Right renal cortex interstitium (tissue), 3 donors: ENCODE measurements at regions not wholly inside any gene's neighbourhood (a gene's known extent, or its start where the extent isn't known, plus 50 kb on each side); places are given as distances from the start of the nearest gene placed in this dataset.

ENCODE experiments used
- DNase-seq, 3 donors: peaks; one replicate each; pipeline ENCODE4 v3.0.0-alpha.2; 2013; ENCODE audit warnings: low read depth in 3 of 3, low spot score in 2 of 3

DNA sequence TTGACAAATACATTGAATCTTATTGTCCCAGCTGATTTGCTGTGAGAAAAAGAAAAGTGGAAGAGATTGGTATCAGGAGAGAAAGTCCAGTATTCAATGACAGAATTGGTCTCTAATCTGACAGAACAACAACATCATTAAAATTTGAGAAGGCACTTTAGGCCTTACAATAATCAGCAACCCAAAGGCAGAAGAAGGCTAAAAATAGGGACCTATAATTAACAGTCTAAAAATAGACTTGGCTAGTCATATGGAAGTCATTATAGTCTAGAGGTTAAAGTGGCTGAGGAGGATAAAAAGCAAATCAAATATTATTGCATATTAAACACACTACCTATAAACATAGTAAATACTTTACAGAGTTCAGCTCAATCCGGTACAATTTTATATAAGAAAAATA, 393.6 kb upstream of the JAG1 start:
- DNase-seq: no peak

DNA sequence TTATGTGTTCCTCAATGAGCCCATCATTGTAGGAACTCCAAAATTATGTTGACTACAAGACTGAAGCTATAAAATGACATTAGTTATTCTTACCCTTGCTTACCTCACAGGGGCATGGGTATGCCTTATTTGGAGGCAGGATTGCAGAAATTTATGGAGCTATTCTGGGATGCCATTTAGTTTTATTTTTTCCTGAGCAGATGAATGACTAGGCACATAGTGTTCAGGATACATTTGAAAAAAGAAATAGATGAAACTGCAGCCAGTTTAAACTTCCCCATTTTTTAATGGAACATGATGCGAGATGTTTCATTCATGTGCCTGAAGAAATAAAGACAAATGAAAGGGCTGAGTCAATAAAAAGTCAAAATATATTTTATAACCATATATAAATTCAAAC, 399.2 kb upstream of the JAG1 start:
- DNase-seq: no peak

DNA sequence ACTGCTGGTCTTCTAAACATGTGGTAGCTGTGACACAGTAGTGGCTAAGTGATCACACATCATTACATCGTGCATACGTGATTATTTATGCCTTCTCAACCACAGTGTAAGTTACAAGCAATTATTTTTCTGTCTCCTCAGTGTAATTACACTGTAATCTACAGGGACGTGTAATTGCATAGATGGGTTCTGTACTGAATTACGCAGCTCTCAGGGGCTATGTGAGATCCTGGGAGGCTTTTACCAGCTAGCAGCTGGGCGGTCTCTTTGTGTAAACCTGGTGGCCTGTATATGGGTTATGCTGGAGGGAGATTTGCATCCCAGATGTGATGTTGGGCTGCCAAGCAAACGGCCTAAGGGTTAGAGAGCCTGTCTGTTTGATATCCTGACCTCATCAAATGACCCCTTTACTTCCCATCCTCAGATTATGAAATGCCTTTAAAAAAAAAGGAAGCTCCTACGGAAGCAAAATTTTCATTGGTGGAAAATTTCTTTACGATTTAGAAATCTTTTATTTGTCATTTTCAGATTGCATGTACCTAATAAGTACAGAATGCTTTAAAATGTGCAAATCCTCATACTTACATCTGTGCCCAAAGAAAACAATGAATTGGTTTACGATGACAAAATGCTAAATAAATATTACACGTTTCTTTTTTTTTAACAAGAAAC, 402.8 kb upstream of the JAG1 start:
- DNase-seq: no peak

DNA sequence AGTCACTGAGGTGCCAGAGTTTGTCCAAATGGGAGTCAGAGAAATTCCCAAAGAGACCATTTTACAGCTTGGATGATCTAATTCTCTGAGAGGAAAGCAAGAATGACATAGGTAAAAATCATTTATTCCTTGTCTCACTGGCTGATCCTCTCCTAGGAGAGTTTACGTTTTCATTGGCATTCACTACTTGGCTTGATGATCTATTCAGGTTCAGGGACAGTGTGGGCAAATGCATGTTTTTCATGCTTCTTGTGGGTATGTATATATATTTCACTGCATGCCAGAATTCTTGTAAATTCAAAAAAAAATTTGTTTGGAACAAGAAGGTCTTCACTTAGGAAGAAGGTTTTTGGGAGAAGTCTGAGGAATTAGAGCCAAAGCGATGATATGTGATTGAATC, 403.4 kb upstream of the JAG1 start:
- DNase-seq: no peak

DNA sequence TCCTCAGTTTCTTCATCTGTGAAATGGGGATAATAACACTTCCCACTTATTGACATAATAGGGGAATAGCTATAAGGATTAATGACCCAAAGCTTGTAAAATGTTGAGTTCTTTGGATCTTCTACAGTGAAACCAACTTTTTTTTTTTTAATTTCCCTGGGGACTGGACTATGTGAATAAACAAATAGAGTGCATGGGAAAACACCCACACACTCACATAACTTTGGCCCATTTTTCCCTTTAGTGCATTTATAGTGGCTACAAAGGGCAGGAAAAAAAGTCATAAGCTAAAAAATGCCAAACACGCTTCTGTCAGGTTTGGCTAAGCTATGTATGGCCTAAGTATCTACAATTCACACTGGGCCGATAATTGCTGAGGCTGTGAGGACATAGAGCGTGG, 406.2 kb upstream of the JAG1 start:
- no peak for DNase-seq

DNA sequence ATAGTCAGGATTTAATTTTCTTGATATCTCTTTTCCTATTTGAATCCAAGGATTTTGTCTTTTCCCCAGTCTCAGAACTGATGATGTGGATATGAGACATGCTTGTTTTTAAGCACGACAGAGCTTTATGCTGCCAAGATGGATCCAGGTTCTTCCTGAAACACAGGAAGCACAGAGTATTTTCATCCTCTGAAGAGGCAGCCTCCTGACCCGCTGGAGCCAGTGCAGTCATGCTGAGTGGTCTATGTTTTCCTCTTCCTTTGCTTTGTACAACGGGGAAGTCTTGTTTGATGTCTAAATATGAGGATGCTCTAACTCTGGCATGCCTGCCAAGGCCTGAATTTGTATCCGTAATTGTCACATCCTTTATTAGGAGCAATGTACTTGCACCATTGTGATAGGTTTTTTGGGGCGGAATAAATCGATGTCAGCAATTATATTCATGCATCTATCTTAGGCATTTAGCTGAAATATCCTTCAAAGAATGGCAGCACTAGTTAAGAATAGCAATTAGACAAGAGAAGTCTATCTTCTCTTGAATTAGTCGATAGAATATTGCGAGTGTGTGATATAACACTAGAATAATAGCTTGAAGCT, 407.1 kb upstream of the JAG1 start:
- no peak for DNase-seq

DNA sequence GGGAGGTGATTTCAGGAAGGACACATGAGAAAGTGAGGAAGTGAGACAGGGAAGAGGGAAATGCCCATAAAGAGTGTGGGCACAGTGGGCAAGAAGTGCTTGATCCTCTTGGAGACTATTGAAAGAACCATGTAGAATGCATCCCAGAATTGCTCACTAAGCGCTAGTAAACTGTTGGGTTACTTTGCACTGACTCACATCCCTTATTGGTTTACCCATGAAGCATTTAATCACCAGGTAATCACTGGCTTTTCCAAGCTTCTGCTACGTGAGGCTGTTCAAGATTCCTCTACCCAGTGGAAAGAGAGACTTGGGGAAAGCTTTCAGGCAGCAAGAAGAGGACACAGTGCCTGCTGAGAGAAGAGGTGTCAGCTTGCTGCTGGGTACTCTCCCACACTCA, 410.0 kb upstream of the JAG1 start:
- no peak for DNase-seq

DNA sequence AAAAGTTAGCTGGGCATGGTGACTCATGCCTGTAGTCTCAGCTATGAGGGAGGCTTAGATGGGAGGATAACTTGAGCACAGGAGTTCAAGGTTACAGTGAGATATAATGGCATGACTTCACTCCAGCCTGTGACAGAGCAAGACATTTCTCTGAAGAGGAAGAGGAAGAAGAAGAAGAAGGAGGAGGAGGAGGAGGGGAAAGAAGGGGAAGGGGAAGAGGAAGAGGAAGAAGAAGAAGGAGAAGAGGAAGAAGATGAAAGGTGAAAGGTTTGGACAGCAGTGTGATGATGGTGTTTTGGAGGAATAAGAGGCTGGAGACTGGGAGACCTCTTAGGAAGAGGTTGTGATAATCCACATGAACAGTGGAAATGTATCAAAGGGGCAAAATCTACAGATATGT, 410.7 kb upstream of the JAG1 start:
- no peak for DNase-seq

DNA sequence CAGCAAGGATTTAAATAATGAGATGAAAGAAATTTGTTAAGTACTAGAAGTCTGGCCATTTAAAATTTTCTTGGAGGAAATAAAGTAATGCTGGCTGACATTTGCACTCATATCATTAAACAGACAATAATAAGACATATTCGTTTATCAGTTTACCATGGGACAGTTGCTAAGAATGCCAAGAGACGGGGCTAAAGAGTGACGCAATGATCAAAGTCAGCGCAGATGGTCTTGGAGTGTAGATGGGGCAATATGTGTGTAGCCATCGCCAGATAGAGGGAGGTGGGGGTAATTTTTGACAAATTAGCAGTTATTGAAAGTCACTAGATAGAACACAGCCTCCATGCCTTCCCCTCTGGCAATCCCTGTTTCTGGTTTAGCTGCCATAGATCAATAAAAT, 413.2 kb upstream of the JAG1 start:
- no peak for DNase-seq

DNA sequence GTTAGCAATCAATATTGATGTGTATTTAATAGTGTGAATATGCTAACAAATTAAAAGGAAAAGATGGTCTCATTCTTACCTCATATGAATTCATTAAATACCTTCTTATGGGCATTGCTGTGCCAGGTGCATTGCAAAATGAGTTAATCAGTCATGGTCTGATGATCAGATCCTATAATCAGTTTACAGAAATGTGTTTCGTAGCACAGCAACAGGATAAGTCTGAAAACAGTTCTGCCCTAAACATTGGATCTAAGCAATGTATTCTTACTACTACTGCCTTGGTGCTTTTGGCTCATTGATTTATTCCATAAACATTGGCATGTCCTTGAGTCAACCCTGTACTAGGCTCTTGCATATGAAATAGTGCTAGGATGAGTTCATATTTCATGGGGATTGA, 417.0 kb upstream of the JAG1 start:
- no peak for DNase-seq

DNA sequence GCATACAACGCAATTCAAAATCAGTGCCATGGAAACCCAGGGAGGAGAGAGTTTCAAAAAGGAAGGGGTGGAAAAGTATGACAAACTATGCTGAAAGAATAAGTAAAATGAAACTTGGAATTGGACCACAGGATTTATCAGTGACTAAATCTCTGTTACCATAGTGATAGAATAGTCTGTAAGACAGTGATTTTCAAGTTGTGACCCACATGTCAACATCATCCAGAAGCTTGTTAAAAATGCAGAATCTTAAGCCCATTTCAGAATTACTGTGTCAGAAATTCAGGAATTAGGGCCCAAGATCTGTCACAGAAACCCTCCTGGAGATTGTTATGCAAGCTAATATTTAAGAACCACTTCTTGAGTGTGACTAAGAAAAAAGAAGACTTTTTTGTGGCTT, 417.7 kb upstream of the JAG1 start:
- no peak for DNase-seq

DNA sequence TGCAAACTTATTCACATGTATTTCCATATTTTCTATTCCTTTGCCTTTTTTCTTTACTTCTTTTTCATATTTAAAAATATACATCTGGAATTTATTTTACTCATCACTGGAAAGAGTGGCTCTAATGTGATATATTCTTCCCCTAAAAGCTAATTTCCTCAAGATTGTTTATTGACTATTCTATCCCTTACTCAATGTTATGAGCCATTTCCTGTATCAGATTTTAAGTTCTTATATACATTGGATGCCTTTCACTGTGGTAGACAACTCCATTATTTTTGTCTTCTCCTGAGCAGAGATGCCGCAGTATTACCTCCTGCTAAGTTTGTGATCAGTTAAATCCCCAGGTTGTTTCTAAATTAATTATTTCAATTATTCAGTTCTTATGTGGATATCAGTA, 418.4 kb upstream of the JAG1 start:
- DNase-seq: no peak

DNA sequence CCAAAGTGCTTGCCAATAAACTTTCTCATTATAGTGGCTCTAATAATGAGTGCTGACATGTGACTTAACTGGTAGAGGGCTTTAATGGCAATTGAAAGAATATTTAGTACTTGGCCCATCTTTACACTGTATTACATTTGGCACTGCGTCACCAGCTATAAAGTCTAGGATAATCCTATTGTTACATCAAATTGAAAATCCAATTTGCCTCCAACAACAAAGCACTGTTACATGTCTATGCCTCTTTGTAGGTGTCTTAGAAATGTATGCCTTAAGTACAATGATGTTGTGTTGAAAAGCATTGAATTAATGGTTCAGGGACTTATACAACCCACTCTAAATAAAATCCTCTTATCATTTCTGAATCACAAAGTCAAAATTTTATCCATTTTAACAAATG, 420.4 kb upstream of the JAG1 start:
- DNase-seq: no peak

DNA sequence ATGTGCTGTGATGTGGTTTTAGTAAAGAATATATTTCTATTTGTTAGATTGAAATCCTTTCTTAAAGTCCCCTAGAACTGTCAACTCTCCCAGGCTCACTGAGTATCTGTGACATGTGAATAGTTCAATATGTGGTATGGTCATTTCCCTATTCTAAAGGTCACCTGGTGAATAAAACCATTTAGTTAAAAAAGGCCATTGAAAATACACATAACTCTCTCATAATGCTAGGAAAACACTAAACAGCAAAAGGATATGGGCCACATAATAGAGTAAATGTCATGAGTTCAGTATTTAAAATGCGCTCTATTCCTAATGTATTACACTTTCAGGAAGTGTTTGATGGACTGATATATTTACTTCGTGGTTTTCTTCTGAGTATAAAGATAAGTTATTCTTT, 420.9 kb upstream of the JAG1 start:
- no peak for DNase-seq

DNA sequence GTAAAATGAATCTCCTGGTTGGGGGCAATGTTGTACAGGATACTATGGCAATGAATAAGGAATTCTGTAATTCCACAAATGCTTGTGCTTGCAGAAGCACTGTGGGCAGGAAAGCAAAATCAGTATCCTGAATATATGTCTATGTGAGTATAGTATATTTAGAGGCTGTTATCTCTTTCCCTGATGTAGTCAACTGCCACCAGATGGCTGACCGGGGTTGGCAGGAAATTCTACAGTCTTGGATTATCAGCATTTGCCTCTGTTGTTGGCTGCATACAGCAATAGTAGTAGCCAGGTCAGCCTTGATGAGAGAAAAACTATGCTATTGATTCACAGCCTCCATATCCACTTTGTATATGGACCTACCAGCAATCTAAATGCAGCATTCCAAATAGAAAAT, 425.1 kb upstream of the JAG1 start:
- DNase-seq: no peak

DNA sequence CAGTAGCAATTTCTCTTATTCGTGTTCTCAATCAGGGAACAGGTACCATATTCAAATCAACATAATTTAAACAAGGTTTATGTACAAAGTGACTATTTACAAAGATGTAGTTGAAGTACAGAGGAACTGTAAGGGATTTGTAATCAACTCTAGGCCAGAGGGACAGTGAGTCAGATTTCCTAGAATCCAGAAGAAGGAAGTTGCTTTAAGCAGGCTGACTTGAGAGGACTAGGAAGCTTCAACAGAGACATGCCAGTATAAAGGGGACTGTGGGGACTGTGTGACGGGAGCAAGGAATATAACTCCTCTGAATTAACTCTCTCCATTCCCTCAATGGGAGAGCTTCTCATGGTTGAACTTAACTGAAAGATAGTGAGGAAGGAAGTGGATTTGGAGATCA, 427.4 kb upstream of the JAG1 start:
- no peak for DNase-seq

DNA sequence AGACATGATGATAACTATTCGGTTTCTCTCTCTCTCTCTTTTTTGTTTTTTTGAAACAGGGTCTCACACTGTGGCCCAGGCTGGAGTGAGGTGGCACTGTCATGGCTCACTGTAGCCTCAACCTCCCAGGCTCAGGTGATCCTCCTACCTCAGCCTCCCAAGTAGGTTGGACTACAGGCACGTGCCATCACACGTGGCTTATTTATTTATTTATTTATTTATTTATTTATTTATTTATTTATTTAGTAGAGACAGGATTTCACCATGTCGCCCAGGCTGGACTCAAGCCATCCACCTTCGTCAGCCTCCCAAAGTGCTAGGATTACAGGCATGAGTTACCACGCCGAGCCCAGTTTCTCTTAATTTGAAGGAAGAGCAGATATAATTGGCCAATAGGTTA, 427.9 kb upstream of the JAG1 start:
- DNase-seq: no peak

DNA sequence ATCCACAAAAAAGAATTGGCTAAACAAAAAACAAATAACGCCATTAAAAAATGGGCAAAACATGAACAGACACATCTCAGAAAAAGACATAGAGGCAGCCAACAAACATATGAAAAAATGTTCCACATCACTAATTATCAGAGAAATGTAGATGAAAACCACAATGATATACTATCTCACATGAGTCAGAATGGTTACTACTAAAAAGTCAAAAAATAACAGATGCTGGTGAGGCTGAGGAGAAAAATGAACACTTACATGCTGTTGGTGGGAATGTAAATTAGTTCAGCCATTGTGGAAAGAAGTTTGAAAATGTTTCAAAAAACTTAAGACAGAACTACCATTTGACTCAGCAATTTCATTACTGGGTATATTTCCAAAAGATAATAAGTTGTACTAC, 430.1 kb upstream of the JAG1 start:
- DNase-seq: no peak

DNA sequence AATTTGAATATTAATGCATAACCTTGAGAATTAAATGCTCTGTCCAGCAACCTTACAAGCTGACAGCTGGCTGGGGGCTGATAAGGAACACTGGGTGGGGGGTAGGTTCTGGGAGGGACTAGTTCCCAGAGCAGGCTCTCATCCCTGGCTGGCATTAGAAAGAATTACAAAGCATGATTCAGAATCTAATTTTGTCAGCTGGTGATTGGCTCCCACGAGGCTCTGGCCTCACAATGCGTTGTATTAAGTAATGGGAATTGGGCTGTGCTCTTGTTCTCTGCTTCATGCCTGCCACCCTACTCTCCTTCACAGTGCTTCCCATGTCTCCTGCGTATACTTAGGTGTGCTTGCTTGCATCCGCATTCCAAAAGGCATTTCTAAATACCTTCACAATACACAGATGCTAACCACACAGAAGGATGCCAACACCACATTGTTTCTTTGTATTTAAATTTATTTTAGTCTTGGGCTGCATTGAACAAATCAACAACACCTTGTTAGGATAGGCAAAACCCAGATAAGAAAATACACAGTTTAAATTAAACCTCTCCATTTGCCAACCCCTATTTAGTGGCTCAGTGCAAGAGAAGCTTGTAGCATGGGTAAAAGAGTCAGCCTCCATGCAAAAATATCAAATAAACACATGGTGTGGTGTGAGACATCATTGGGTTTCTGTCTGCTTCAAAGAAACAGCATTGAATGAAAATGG, 434.5 kb upstream of the JAG1 start:
- DNase-seq: no peak

DNA sequence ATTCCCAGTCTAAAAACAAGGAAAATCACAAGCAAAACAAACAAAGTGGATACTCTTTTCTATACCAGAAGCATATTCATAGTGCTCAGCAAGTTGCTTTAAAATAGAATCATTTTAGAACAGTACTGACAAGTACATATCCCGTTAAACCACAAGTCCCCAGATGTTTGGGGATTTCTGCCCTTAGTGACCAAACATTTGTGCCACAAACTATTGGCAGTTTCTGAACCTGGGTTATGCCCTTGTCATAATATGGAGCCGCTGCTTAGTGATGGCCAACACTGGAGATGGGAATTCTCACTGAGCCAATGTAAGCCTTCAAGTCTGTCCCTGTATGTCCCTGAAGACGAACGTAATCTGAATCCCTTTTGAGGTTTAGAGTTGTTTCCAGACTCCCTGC, 436.7 kb upstream of the JAG1 start:
- DNase-seq: no peak

DNA sequence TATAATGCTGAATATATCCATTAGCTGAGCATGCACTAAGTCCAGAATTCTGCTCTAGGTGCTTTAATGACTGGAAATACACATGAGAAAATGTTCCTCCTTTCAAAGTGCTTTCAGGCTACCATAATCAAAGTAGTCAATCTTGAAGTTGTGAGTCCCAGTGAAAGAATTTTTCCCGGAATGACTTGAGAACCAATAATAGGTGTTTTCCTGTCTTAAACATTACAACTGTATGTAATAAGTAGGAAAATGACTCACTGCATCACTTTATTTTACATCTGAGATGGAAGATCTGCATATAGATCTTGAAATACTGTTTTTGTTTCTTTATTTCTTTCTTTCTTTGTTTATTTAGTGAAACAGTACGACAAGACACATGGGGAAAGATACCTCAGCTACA, 437.4 kb upstream of the JAG1 start:
- no peak for DNase-seq

DNA sequence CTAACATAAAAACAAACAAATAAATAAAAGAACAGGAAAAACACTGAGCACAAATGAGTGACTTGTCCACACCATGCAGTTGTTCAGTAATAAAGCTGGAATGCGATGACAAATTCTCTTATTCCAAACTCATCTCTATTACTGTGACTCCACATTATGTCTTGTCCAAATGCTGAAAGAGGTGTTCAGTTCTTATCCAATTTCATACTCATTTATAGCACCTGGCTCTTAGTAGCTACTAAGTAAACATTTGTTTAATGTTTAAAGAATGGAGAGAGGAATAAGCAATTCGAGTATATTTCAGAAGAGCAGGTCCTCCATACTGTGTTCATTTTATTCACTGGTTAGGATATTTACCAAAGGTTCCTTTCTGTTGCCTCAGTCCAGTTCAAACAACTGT, 439.0 kb upstream of the JAG1 start:
- no peak for DNase-seq

DNA sequence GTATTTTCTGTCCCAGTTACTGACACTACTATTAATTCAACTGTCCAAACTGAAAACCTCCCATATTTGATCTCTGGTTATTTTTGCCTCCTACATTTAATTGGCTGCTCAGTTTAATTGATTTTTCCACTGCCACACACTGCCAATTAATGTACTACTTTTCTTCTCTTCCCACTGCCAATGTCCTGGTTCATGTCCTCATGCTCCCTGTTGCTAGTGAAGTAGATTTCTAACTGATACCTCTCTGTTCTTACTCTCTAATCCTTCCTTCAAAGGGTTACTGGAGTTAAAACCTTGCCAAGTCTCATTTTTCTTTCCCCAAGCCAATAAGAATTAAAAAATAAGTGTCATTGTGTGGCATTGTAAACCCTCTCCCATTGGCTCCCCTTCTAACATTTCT, 440.6 kb upstream of the JAG1 start:
- no peak for DNase-seq
